Activated naive CD4-positive, alpha-beta T cell treated with anti-CD3 and anti-CD28 coated beads, Interleukin-2, amount 50 U/mL, for 24 hours (primary cell): ENCODE measurements at regions not wholly inside any gene's neighbourhood (a gene's known extent, or its start where the extent isn't known, plus 50 kb on each side); places are given as distances from the start of the nearest gene placed in this dataset.

Experiments used
- H3K27ac Mint-ChIP-seq: one replicate; pipeline ENCODE4 v1.8.0; 2021; ENCODE audit warnings: mild to moderate bottlenecking, mixed read lengths
- H3K27me3 Mint-ChIP-seq: one replicate; pipeline ENCODE4 v1.8.0; 2021; ENCODE audit warnings: mixed read lengths
- H3K36me3 Mint-ChIP-seq: one replicate; pipeline ENCODE4 v1.8.0; 2021; ENCODE audit warnings: mixed read lengths
- H3K4me1 Mint-ChIP-seq: one replicate; pipeline ENCODE4 v1.8.0; 2021; ENCODE audit warnings: mixed read lengths
- H3K4me3 Mint-ChIP-seq: one replicate; pipeline ENCODE4 v1.8.0; 2021; ENCODE audit warnings: mild to moderate bottlenecking, mixed read lengths
- H3K9me3 Mint-ChIP-seq: one replicate; pipeline ENCODE4 v1.8.0; 2021; ENCODE audit warnings: mixed read lengths

GRCh38 chr18:6465281-6465680, 50.6 kb upstream of the L3MBTL4 start:
- Mint-ChIP-seq H3K36me3 (no peaks in the 10 kb centered on the region), H3K4me1 (no peaks in the 10 kb centered on the region), H3K4me3 (no peak overlapping the region), H3K27me3 (no peaks in the 10 kb centered on the region), H3K9me3 (peaks cover 17% of the 10 kb centered on the region), H3K27ac (no peak overlapping the region)

GRCh38 chr18:6476190-6476589, 61.5 kb upstream of the L3MBTL4 start:
- H3K4me3 Mint-ChIP-seq, result no peak overlapping the region
- H3K4me1 Mint-ChIP-seq, result no peaks in the 10 kb centered on the region
- H3K27me3 Mint-ChIP-seq, result no peaks in the 10 kb centered on the region
- no peak overlapping the region for H3K27ac Mint-ChIP-seq
- H3K36me3 Mint-ChIP-seq, result no peaks in the 10 kb centered on the region
- peaks cover 10% of the 10 kb centered on the region for H3K9me3 Mint-ChIP-seq

- Mint-ChIP-seq H3K36me3 (no peaks in the 10 kb centered on the region), H3K27ac (no peak overlapping the region), H3K4me1 (no peaks in the 10 kb centered on the region), H3K9me3 (peaks cover 5% of the 10 kb centered on the region), H3K4me3 (no peak overlapping the region), H3K27me3 (no peaks in the 10 kb centered on the region)
Observed at GRCh38 chr18:6476880-6477279, 62.2 kb upstream of the L3MBTL4 start.

GRCh38 chr18:6478121-6478520, 63.4 kb upstream of the L3MBTL4 start:
- Mint-ChIP-seq H3K27me3 (no peaks in the 10 kb centered on the region), H3K4me1 (no peaks in the 10 kb centered on the region), H3K36me3 (no peaks in the 10 kb centered on the region), H3K9me3 (peaks cover 5% of the 10 kb centered on the region), H3K4me3 (no peak overlapping the region), H3K27ac (no peak overlapping the region)

GRCh38 chr18:6479699-6480098, 65.0 kb upstream of the L3MBTL4 start:
- H3K36me3 Mint-ChIP-seq, result no peaks in the 10 kb centered on the region
- H3K9me3 Mint-ChIP-seq, result no peaks in the 10 kb centered on the region
- no peak overlapping the region for H3K4me3 Mint-ChIP-seq
- no peak overlapping the region for H3K27ac Mint-ChIP-seq
- no peaks in the 10 kb centered on the region for H3K4me1 Mint-ChIP-seq
- no peaks in the 10 kb centered on the region for H3K27me3 Mint-ChIP-seq

- Mint-ChIP-seq H3K27me3 (peaks cover 4% of the 10 kb centered on the region), H3K36me3 (no peaks in the 10 kb centered on the region), H3K4me3 (no peak overlapping the region), H3K4me1 (no peaks in the 10 kb centered on the region), H3K27ac (no peak overlapping the region), H3K9me3 (no peaks in the 10 kb centered on the region)
Observed at GRCh38 chr18:6482198-6482977, 67.7 kb upstream of the L3MBTL4 start.

GRCh38 chr18:6484659-6485058, 69.9 kb upstream of the L3MBTL4 start:
- H3K4me1 Mint-ChIP-seq, result no peaks in the 10 kb centered on the region

GRCh38 chr18:6486313-6486712, 71.6 kb upstream of the L3MBTL4 start:
- peaks cover 7% of the 10 kb centered on the region for H3K27me3 Mint-ChIP-seq
- no peak overlapping the region for H3K4me3 Mint-ChIP-seq
- no peaks in the 10 kb centered on the region for H3K36me3 Mint-ChIP-seq
- no peaks in the 10 kb centered on the region for H3K9me3 Mint-ChIP-seq
- H3K4me1 Mint-ChIP-seq, result no peaks in the 10 kb centered on the region
- H3K27ac Mint-ChIP-seq, result no peak overlapping the region

More at GRCh38 chr18:6484659-6485058, 69.9 kb upstream of the L3MBTL4 start:
- Mint-ChIP-seq H3K4me3 (no peak overlapping the region), H3K9me3 (no peaks in the 10 kb centered on the region), H3K27ac (no peak overlapping the region), H3K27me3 (peaks cover 7% of the 10 kb centered on the region), H3K36me3 (no peaks in the 10 kb centered on the region)

- H3K9me3 Mint-ChIP-seq, result no peaks in the 10 kb centered on the region
- H3K27ac Mint-ChIP-seq, result no peak overlapping the region
- no peak overlapping the region for H3K4me3 Mint-ChIP-seq
- H3K36me3 Mint-ChIP-seq, result no peaks in the 10 kb centered on the region
- H3K4me1 Mint-ChIP-seq, result no peaks in the 10 kb centered on the region
- peaks cover 7% of the 10 kb centered on the region for H3K27me3 Mint-ChIP-seq
Observed at GRCh38 chr18:6486764-6487426, 72.2 kb upstream of the L3MBTL4 start.

GRCh38 chr18:6487968-6488367, 73.3 kb upstream of the L3MBTL4 start:
- no peaks in the 10 kb centered on the region for H3K36me3 Mint-ChIP-seq
- no peak overlapping the region for H3K4me3 Mint-ChIP-seq
- no peaks in the 10 kb centered on the region for H3K4me1 Mint-ChIP-seq
- H3K9me3 Mint-ChIP-seq, result no peaks in the 10 kb centered on the region
- H3K27me3 Mint-ChIP-seq, result peaks cover 7% of the 10 kb centered on the region
- no peak overlapping the region for H3K27ac Mint-ChIP-seq

GRCh38 chr18:6488956-6489355, 74.2 kb upstream of the L3MBTL4 start:
- Mint-ChIP-seq H3K4me1 (no peaks in the 10 kb centered on the region), H3K27me3 (peaks cover 7% of the 10 kb centered on the region), H3K9me3 (no peaks in the 10 kb centered on the region), H3K4me3 (no peak overlapping the region), H3K36me3 (no peaks in the 10 kb centered on the region), H3K27ac (no peak overlapping the region)

GRCh38 chr18:6489977-6490376, 75.3 kb upstream of the L3MBTL4 start:
- Mint-ChIP-seq H3K27ac (no peak overlapping the region), H3K4me1 (no peaks in the 10 kb centered on the region), H3K4me3 (no peak overlapping the region), H3K9me3 (no peaks in the 10 kb centered on the region), H3K36me3 (no peaks in the 10 kb centered on the region), H3K27me3 (peaks cover 7% of the 10 kb centered on the region)

- no peaks in the 10 kb centered on the region for H3K9me3 Mint-ChIP-seq
- H3K36me3 Mint-ChIP-seq, result no peaks in the 10 kb centered on the region
- H3K4me3 Mint-ChIP-seq, result no peak overlapping the region
- peaks cover 4% of the 10 kb centered on the region for H3K27me3 Mint-ChIP-seq
- H3K4me1 Mint-ChIP-seq, result no peaks in the 10 kb centered on the region
- H3K27ac Mint-ChIP-seq, result no peak overlapping the region
Observed at GRCh38 chr18:6493194-6493593, 78.5 kb upstream of the L3MBTL4 start.

GRCh38 chr18:6495536-6495935, 80.8 kb upstream of the L3MBTL4 start:
- H3K36me3 Mint-ChIP-seq, result no peaks in the 10 kb centered on the region
- H3K27me3 Mint-ChIP-seq, result no peaks in the 10 kb centered on the region
- H3K27ac Mint-ChIP-seq, result no peak overlapping the region
- H3K4me1 Mint-ChIP-seq, result no peaks in the 10 kb centered on the region
- no peak overlapping the region for H3K4me3 Mint-ChIP-seq
- no peaks in the 10 kb centered on the region for H3K9me3 Mint-ChIP-seq

GRCh38 chr18:6497543-6497942, 82.8 kb upstream of the L3MBTL4 start:
- peaks cover 4% of the 10 kb centered on the region for H3K9me3 Mint-ChIP-seq
- H3K27me3 Mint-ChIP-seq, result peaks cover 3% of the 10 kb centered on the region
- H3K36me3 Mint-ChIP-seq, result no peaks in the 10 kb centered on the region
- H3K27ac Mint-ChIP-seq, result no peak overlapping the region
- H3K4me1 Mint-ChIP-seq, result no peaks in the 10 kb centered on the region
- no peak overlapping the region for H3K4me3 Mint-ChIP-seq

- no peak overlapping the region for H3K27ac Mint-ChIP-seq
- no peaks in the 10 kb centered on the region for H3K4me1 Mint-ChIP-seq
- no peaks in the 10 kb centered on the region for H3K36me3 Mint-ChIP-seq
- peaks cover 3% of the 10 kb centered on the region for H3K27me3 Mint-ChIP-seq
- H3K9me3 Mint-ChIP-seq, result peaks cover 5% of the 10 kb centered on the region
- H3K4me3 Mint-ChIP-seq, result no peak overlapping the region
Observed at GRCh38 chr18:6498289-6498856, 83.7 kb upstream of the L3MBTL4 start.
